ENCODE measurements at regions not wholly inside any gene's neighbourhood (a gene's known extent, or its start where the extent isn't known, plus 50 kb on each side); places are given as distances from the start of the nearest gene placed in this dataset.

GRCh38 chr1:113247782-113248181, 142.5 kb upstream of the MAGI3 start:
- TF ChIP-seq CSDC2 (CRISPR knock-in tag; IDR thresholded peaks at IDR 0.05) (no peak), ZFP3 (CRISPR knock-in tag; IDR thresholded peaks at IDR 0.05) (no peak), OSR1 (CRISPR knock-in tag; IDR thresholded peaks at IDR 0.05) (no peak), PPARA (CRISPR knock-in tag; IDR thresholded peaks at IDR 0.05; ENCODE audit: borderline replicate concordance) (no peak), TSHZ2 (CRISPR knock-in tag; IDR thresholded peaks at IDR 0.05) (no peak), ZFP30 (CRISPR knock-in tag; IDR thresholded peaks at IDR 0.05) (no peak), ZNF8 (CRISPR knock-in tag; IDR thresholded peaks at IDR 0.05) (no peak), TCF4 (CRISPR knock-in tag; IDR thresholded peaks at IDR 0.05; ENCODE audit: borderline replicate concordance) (no peak)

All from SK-N-SH treated with all-trans-retinoic acid at 6 μM for 48 hours (cell line).